Esophagus squamous epithelium (tissue), 5 donors: ENCODE measurements at regions not wholly inside any gene's neighbourhood (a gene's known extent, or its start where the extent isn't known, plus 50 kb on each side); places are given as distances from the start of the nearest gene placed in this dataset.

ENCODE experiments used
- DNase-seq: peaks from one replicate; lab custom pipeline; 2025; lab: John Stamatoyannopoulos, UW
- H3K27ac ChIP-seq, 4 donors: fragments of 200-600 bp; sonication (generic); one replicate each; pipeline ENCODE4 v1.5.1; 2016 to 2019; ENCODE audit warnings: mild to moderate bottlenecking in 1 of 4
- H3K27me3 ChIP-seq, 4 donors: fragments of 200-600 bp; sonication (generic); 1 replicate in 3 of 4; 2 replicates in 1 of 4; pipeline versions ENCODE4 v1.5.1 to v1.6.0; 2017 to 2021; ENCODE audit warnings: antibody characterized with exemption in 1 of 4
- H3K36me3 ChIP-seq, 3 donors: fragments of 200-600 bp; sonication (generic); one replicate each; pipeline ENCODE4 v1.5.1; 2016 to 2019
- H3K4me1 ChIP-seq, 3 donors: fragments of 200-600 bp; sonication (generic); one replicate each; pipeline ENCODE4 v1.5.1; 2017 to 2019
- H3K4me3 ChIP-seq, 4 donors: fragments of 200-600 bp; sonication (generic); 1 replicate in 3 of 4; 2 replicates in 1 of 4; pipeline ENCODE4 v1.5.1; 2016 to 2019; ENCODE audit warnings: mild to moderate bottlenecking in 2 of 4, moderate library complexity in 1 of 4
- H3K9me3 ChIP-seq, 3 donors: fragments of 200-600 bp; sonication (generic); one replicate each; pipeline ENCODE4 v1.5.1; 2016 to 2019
- CTCF ChIP-seq, 6 experiments: fragments of 450-650 bp in 4 of 6; fragments of 200-600 bp in 2 of 6; sonication (generic) in 2 of 6; IDR thresholded peaks; one replicate each; pipeline ENCODE4 v1.5.1; 2016 to 2019; ENCODE audit warnings: antibody characterized with exemption in 6 of 6, mild to moderate bottlenecking in 4 of 6, moderate library complexity in 4 of 6
- POLR2A ChIP-seq, 4 donors: fragments of 450-650 bp; IDR thresholded peaks; one replicate each; pipeline ENCODE4 v1.6.1; 2017; ENCODE audit warnings: antibody characterized with exemption in 4 of 4, mild to moderate bottlenecking in 4 of 4, moderate library complexity in 3 of 4
- WGBS, 2 donors: methylation state at CpG; one replicate each; pipeline ENCODE4 v1.1.5; 2018; 5-methylcytosine and 5-hydroxymethylcytosine counted together
- intact Hi-C: fragments of 100-400 bp; cut with DNase I; formaldehyde crosslinking; loops from one replicate; pipeline ENCODE4 v1.15.0; 2022
- donor health status: DM: yes; HTN: yes; CAD: no.

- whole genome bisulfite sequencing, 2 donors, result 74 to 95% methylated on average over 1 of the region's 1 CpG
- Histone ChIP-seq H3K27ac (no peak overlapping the region), H3K4me1 (no peaks in the 10 kb centered on the region), H3K36me3 (no peaks in the 10 kb centered on the region), H3K4me3 (no peak overlapping the region), H3K27me3 (no peaks in the 10 kb centered on the region), H3K9me3 (no peaks in the 10 kb centered on the region)
- TF ChIP-seq POLR2A (IDR thresholded peaks at IDR 0.05) (no peak), CTCF (IDR thresholded peaks at IDR 0.05) (no peak)
- DNase-seq, result no peak
- intact Hi-C loops, result no loop called here
These were observed 1352.2 kb upstream of the PRR20A start for GRCh38 chr13:55788548-55788947.

- intact Hi-C loops, result no loop called here
- WGBS, 2 donors, result 68 to 73% methylated on average over 3 of the region's 3 CpGs
- Histone ChIP-seq H3K27me3 (no peaks in the 10 kb centered on the region), H3K9me3 (no peaks in the 10 kb centered on the region), H3K4me3 (no peak overlapping the region), H3K4me1 (no peaks in the 10 kb centered on the region), H3K36me3 (no peaks in the 10 kb centered on the region), H3K27ac (no peak overlapping the region)
- DNase-seq, result no peak
- TF ChIP-seq POLR2A (IDR thresholded peaks at IDR 0.05) (no peak), CTCF (IDR thresholded peaks at IDR 0.05) (no peak)
These were observed 1348.0 kb upstream of the PRR20A start for GRCh38 chr13:55792544-55793193.

GRCh38 chr13:55815458-55816033 lies 1325.2 kb upstream of the PRR20A start:
- Histone ChIP-seq H3K9me3 (peaks cover 0 to 3% (median 0%) of the 10 kb centered on the region in 3 donors), H3K4me3 (no peak overlapping the region), H3K36me3 (no peaks in the 10 kb centered on the region), H3K27me3 (no peaks in the 10 kb centered on the region), H3K27ac (no peak overlapping the region), H3K4me1 (no peaks in the 10 kb centered on the region)
- 53 to 62% methylated on average over 7 of the region's 7 CpGs for WGBS, 2 donors
- intact Hi-C loops, result no loop called here
- TF ChIP-seq POLR2A (IDR thresholded peaks at IDR 0.05) (no peak), CTCF (IDR thresholded peaks at IDR 0.05) (no peak)
- DNase-seq, result no peak

- TF ChIP-seq CTCF (IDR thresholded peaks at IDR 0.05) (no peak), POLR2A (IDR thresholded peaks at IDR 0.05) (no peak)
- Histone ChIP-seq H3K9me3 (peaks cover 0 to 3% (median 0%) of the 10 kb centered on the region in 3 donors), H3K4me3 (no peak overlapping the region), H3K27ac (no peak overlapping the region), H3K4me1 (no peaks in the 10 kb centered on the region), H3K36me3 (no peaks in the 10 kb centered on the region), H3K27me3 (no peaks in the 10 kb centered on the region)
- WGBS, 2 donors, result 48 to 56% methylated on average over 1 of the region's 1 CpG
- intact Hi-C loops, result no loop called here
- no peak for DNase-seq
These were observed 1323.6 kb upstream of the PRR20A start for GRCh38 chr13:55816976-55817601.

- Histone ChIP-seq H3K27me3 (no peaks in the 10 kb centered on the region), H3K36me3 (no peaks in the 10 kb centered on the region), H3K4me1 (no peaks in the 10 kb centered on the region), H3K27ac (no peak overlapping the region), H3K9me3 (no peaks in the 10 kb centered on the region), H3K4me3 (no peak overlapping the region)
- intact Hi-C loops, result no loop called here
- TF ChIP-seq POLR2A (IDR thresholded peaks at IDR 0.05) (no peak), CTCF (IDR thresholded peaks at IDR 0.05) (no peak)
- DNase-seq, result no peak
- 60 to 64% methylated on average over 2 of the region's 2 CpGs for WGBS, 2 donors
These were observed 1319.9 kb upstream of the PRR20A start for GRCh38 chr13:55820817-55821216.
